HCT116 (cell line): ENCODE measurements at regions not wholly inside any gene's neighbourhood (a gene's known extent, or its start where the extent isn't known, plus 50 kb on each side); places are given as distances from the start of the nearest gene placed in this dataset.

Experiments
- ATAC-seq: fragments of 200-7000 bp; cut with Tn5 transposase; 2 replicates; pipeline ENCODE4 v1.9.1; 2020; ENCODE audit warnings: mild to moderate bottlenecking, moderate library complexity
- BruUV-seq: library from RNA; stranded (reverse); fragments of 400-500 nt; replicated peaks from 2 replicates; lab custom pipeline; 2021; lab: Mats Ljungman, UMichigan
- CTCF ChIA-PET: fragments of 300-600 bp; sonication (Branson Sonifier 250); formaldehyde crosslinking; loops from one replicate; lab custom pipeline; 2021; ENCODE audit warnings: antibody characterized with exemption; lab: Charles Lee
- POLR2A ChIA-PET: fragments of 300-600, 350-600 bp; sonication (Branson Sonifier 250); formaldehyde crosslinking; loops from one replicate; lab custom pipeline; 2021; ENCODE audit warnings: antibody characterized with exemption; lab: Charles Lee
- RAD21 ChIA-PET, 2 experiments: fragments of 300-600 bp; sonication (Branson Sonifier 250); formaldehyde crosslinking; loops; one replicate each; lab custom pipeline; 2023; ENCODE audit warnings: low total read pairs in 2 of 2; ENCODE audit not compliant: uncharacterized antibody in 2 of 2, unreplicated experiment in 2 of 2, low non-redundant PET in 1 of 2; lab: Charles Lee
- DNase-seq: peaks from one replicate; pipeline ENCODE4 v3.0.0-alpha.2; 2010; ENCODE audit warnings: low read depth, low spot score
- H2AFZ ChIP-seq: fragments of 200-600 bp; shearing (Covaris generic), sonication (generic); 2 replicates; pipeline ENCODE4 v1.6.1; 2017; ENCODE audit warnings: low read depth, mixed run types, mixed read lengths, antibody characterized with exemption, low read length; ENCODE audit not compliant: poor library complexity, severe bottlenecking
- H3K27ac ChIP-seq: 2 replicates; pipeline ENCODE4 v1.5.1; 2012; ENCODE audit warnings: low read depth, low read length
- H3K27me3 ChIP-seq: fragments of 200-600 bp; sonication (generic); 2 replicates; pipeline ENCODE4 v1.6.1; 2016; ENCODE audit warnings: mixed run types, low read length, mixed read lengths; ENCODE audit not compliant: insufficient read depth
- H3K36me3 ChIP-seq, 2 experiments: fragments of 200-500 bp in 1 of 2; fragments of 200-600 bp in 1 of 2; sonication (Bioruptor generic) in 1 of 2; sonication (generic) in 1 of 2; 2 replicates each; pipeline versions ENCODE4 v1.5.1 to v1.6.1; 2014 to 2016; ENCODE audit warnings: low read length in 2 of 2, inconsistent platforms in 1 of 2, mixed read lengths in 1 of 2, mixed run types in 1 of 2; ENCODE audit not compliant: insufficient read depth in 2 of 2, control insufficient read depth in 1 of 2
- H3K4me1 ChIP-seq, 2 experiments: fragments of 200-600 bp in 1 of 2; sonication (generic) in 1 of 2; 2 replicates each; pipeline versions ENCODE4 v1.5.1 to v1.6.1; 2012 to 2017; ENCODE audit warnings: low read length in 2 of 2, inconsistent platforms in 1 of 2, mild to moderate bottlenecking in 1 of 2, mixed read lengths in 1 of 2, mixed run types in 1 of 2, moderate library complexity in 1 of 2; ENCODE audit not compliant: insufficient read depth in 2 of 2, control insufficient read depth in 1 of 2
- H3K4me2 ChIP-seq: fragments of 200-600 bp; sonication (generic); 2 replicates; pipeline ENCODE4 v1.6.1; 2017; ENCODE audit warnings: mixed run types, low read length, mixed read lengths
- H3K4me3 ChIP-seq, 2 experiments: fragments of 200-600 bp in 1 of 2; sonication (generic) in 1 of 2; replicated peaks in 1 of 2; 2 replicates each; pipeline ENCODE4 v1.5.1; 2011 to 2016; ENCODE audit warnings: low read length in 2 of 2, control low read depth in 1 of 2, low read depth in 1 of 2, mild to moderate bottlenecking in 1 of 2, mixed read lengths in 1 of 2, mixed run types in 1 of 2
- H3K79me2 ChIP-seq: fragments of 200-600 bp; sonication (generic); 2 replicates; pipeline ENCODE4 v1.6.1; 2017; ENCODE audit warnings: mild to moderate bottlenecking, mixed run types, low read length, moderate library complexity, mixed read lengths; ENCODE audit not compliant: insufficient read depth
- H3K9ac ChIP-seq: fragments of 200-600 bp; sonication (generic); 2 replicates; pipeline ENCODE4 v1.6.1; 2016; ENCODE audit warnings: low read length, mixed read lengths
- H3K9me2 ChIP-seq: fragments of 200-600 bp; sonication (generic), shearing (Covaris generic); 2 replicates; pipeline ENCODE4 v1.6.1; 2017; ENCODE audit warnings: mixed run types, mild to moderate bottlenecking, moderate library complexity; ENCODE audit not compliant: insufficient read depth
- H3K9me3 ChIP-seq, 2 experiments: fragments of 200-500 bp in 1 of 2; fragments of 200-600 bp in 1 of 2; sonication (Bioruptor generic) in 1 of 2; sonication (generic) in 1 of 2; 2 replicates each; pipeline ENCODE4 v1.6.1; 2014 to 2017; ENCODE audit warnings: low read length in 2 of 2, mixed read lengths in 2 of 2, inconsistent platforms in 1 of 2, low read depth in 1 of 2, mild to moderate bottlenecking in 1 of 2, mixed run types in 1 of 2, moderate library complexity in 1 of 2; ENCODE audit not compliant: control insufficient read depth in 1 of 2, insufficient read depth in 1 of 2
- H4K20me1 ChIP-seq: fragments of 200-600 bp; sonication (generic), shearing (Covaris generic); 2 replicates; pipeline ENCODE4 v1.6.1; 2017; ENCODE audit warnings: mixed run types, mild to moderate bottlenecking, moderate library complexity; ENCODE audit not compliant: insufficient read depth
- CBX3 ChIP-seq: IDR thresholded peaks from 2 replicates; pipeline ENCODE4 v1.6.1; 2012; ENCODE audit warnings: low read depth
- CEBPB ChIP-seq: IDR thresholded peaks from 2 replicates; pipeline ENCODE4 v1.6.1; 2012; ENCODE audit warnings: low read depth
- ELF1 ChIP-seq: IDR thresholded peaks from 2 replicates; pipeline ENCODE4 v1.6.1; 2012; ENCODE audit warnings: low read depth, borderline replicate concordance
- EZH2 ChIP-seq: fragments of 200-600 bp; sonication (generic); IDR thresholded peaks from 2 replicates; pipeline ENCODE4 v1.6.1; 2017; ENCODE audit warnings: antibody characterized with exemption, mixed run types
- EZH2phosphoT487 ChIP-seq: fragments of 200-600 bp; IDR thresholded peaks from 2 replicates; pipeline ENCODE4 v1.6.1; 2018; ENCODE audit warnings: antibody characterized with exemption, borderline replicate concordance
- FOSL1 ChIP-seq: IDR thresholded peaks from 2 replicates; pipeline ENCODE4 v1.6.1; 2012; ENCODE audit warnings: low read depth
- JUND ChIP-seq: IDR thresholded peaks from 2 replicates; pipeline ENCODE4 v1.6.1; 2012
- POLR2A ChIP-seq: IDR thresholded peaks from 2 replicates; pipeline ENCODE4 v1.7.0; 2011; ENCODE audit warnings: borderline replicate concordance; ENCODE audit not compliant: insufficient read depth, insufficient read length; ENCODE audit errors: extremely low read depth
- POLR2AphosphoS5 ChIP-seq: IDR thresholded peaks from 2 replicates; pipeline ENCODE4 v1.6.1; 2011; ENCODE audit warnings: mild to moderate bottlenecking, low read depth, low read length, moderate library complexity
- RAD21 ChIP-seq: IDR thresholded peaks from 2 replicates; pipeline ENCODE4 v1.6.1; 2012; ENCODE audit warnings: low read depth, mild to moderate bottlenecking
- SIN3A ChIP-seq: IDR thresholded peaks from 2 replicates; pipeline ENCODE4 v1.6.1; 2012; ENCODE audit warnings: low read depth
- SP1 ChIP-seq: IDR thresholded peaks from 2 replicates; pipeline ENCODE4 v1.6.1; 2012; ENCODE audit warnings: low read depth
- SRF ChIP-seq: IDR thresholded peaks from 2 replicates; pipeline ENCODE4 v1.6.1; 2012; ENCODE audit warnings: low read depth
- TCF7L2 ChIP-seq: IDR thresholded peaks from 2 replicates; pipeline ENCODE4 v1.7.0; 2011; ENCODE audit warnings: borderline replicate concordance, inconsistent platforms; ENCODE audit not compliant: insufficient read depth, insufficient read length; ENCODE audit errors: extremely low read depth
- ZFX ChIP-seq: fragments of 450-650 bp; IDR thresholded peaks from 2 replicates; pipeline ENCODE4 v1.6.1; 2017
- ZNF274 ChIP-seq: fragments of 200-500 bp; sonication (Bioruptor generic); IDR thresholded peaks from 2 replicates; pipeline ENCODE4 v1.6.1; 2014; ENCODE audit warnings: mild to moderate bottlenecking, low read depth, low read length, inconsistent platforms
- intact Hi-C: fragments of 100-400 bp; cut with micrococcal nuclease; formaldehyde crosslinking; loops from 2 replicates; pipeline ENCODE4 v1.10.0; 2022
- TF ChIP-seq, protein P1 (sequence below): IDR thresholded peaks from 2 replicates; pipeline ENCODE4 v1.6.1; 2012
- TF ChIP-seq, protein P2 (sequence below), 3 experiments: fragments of 200-600 bp in 1 of 3; sonication (generic) in 1 of 3; IDR thresholded peaks in 2 of 3; conservative IDR thresholded peaks in 1 of 3; 2 replicates each; pipeline ENCODE4 v1.5.1; 2012 to 2017; ENCODE audit warnings: low read depth in 2 of 3, low read length in 2 of 3, antibody characterized with exemption in 1 of 3, borderline replicate concordance in 1 of 3, control low read depth in 1 of 3, mild to moderate bottlenecking in 1 of 3, mixed read lengths in 1 of 3, mixed run types in 1 of 3, moderate library complexity in 1 of 3; ENCODE audit not compliant: insufficient read depth in 1 of 3

DNA sequence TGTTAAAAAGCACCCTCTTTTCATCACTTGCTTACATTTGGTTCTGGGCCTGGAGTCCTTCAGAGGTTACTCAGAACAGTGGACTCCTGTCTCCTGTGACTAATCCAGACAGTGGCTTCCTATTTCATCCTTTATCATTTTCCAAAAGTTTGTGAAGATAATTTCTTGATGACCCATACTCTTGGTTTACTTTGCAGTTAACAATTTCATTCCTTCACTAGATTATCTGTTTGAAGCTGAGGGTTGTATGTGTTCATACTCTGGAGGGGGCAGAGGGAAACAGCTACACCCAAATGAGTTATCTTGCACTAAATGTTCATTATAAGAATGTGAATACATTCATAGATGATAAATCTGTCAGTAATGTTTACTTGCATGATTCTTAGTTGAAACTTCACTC lies 124.7 kb downstream of the ZNF248 start:
- Histone ChIP-seq H3K27ac (no peak overlapping the region), H3K4me2 (no peak overlapping the region), H3K9me3 (no peaks in the 10 kb centered on the region), H3K79me2 (no peaks in the 10 kb centered on the region), H3K4me3 (no peak overlapping the region), H4K20me1 (no peaks in the 10 kb centered on the region), H3K36me3 (no peaks in the 10 kb centered on the region), H3K4me1 (peaks cover 0 to 10% of the 10 kb centered on the region in 2 experiments; a peak in 2 of 4 replicates), H2AFZ (no peak overlapping the region), H3K9me2 (no peaks in the 10 kb centered on the region), H3K27me3 (no peaks in the 10 kb centered on the region), H3K9ac (no peak overlapping the region)
- DNase-seq, result no peak
- RAD21 ChIA-PET, result no interaction called here
- CTCF ChIA-PET, result no interaction called here
- TF ChIP-seq CEBPB, result no peak
- TF ChIP-seq ELF1, result no peak
- TF ChIP-seq POLR2A, result no peak
- no peak for TF ChIP-seq POLR2AphosphoS5
- TF ChIP-seq, protein P1, sequence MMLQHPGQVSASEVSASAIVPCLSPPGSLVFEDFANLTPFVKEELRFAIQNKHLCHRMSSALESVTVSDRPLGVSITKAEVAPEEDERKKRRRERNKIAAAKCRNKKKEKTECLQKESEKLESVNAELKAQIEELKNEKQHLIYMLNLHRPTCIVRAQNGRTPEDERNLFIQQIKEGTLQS, result no peak
- no peak for TF ChIP-seq EZH2
- no peak for TF ChIP-seq ZNF274
- no peak for TF ChIP-seq SRF
- TF ChIP-seq RAD21, result no peak
- TF ChIP-seq TCF7L2, result no peak
- TF ChIP-seq EZH2phosphoT487, result no peak
- TF ChIP-seq JUND, result no peak
- TF ChIP-seq SP1, result no peak
- no peak for TF ChIP-seq SIN3A
- TF ChIP-seq FOSL1, result no peak
- TF ChIP-seq, protein P2, sequence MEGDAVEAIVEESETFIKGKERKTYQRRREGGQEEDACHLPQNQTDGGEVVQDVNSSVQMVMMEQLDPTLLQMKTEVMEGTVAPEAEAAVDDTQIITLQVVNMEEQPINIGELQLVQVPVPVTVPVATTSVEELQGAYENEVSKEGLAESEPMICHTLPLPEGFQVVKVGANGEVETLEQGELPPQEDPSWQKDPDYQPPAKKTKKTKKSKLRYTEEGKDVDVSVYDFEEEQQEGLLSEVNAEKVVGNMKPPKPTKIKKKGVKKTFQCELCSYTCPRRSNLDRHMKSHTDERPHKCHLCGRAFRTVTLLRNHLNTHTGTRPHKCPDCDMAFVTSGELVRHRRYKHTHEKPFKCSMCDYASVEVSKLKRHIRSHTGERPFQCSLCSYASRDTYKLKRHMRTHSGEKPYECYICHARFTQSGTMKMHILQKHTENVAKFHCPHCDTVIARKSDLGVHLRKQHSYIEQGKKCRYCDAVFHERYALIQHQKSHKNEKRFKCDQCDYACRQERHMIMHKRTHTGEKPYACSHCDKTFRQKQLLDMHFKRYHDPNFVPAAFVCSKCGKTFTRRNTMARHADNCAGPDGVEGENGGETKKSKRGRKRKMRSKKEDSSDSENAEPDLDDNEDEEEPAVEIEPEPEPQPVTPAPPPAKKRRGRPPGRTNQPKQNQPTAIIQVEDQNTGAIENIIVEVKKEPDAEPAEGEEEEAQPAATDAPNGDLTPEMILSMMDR (IDR thresholded peaks at IDR 0.05 in 2 of 3, conservative IDR thresholded peaks at IDR 0.05 in 1 of 3; ENCODE audit: borderline replicate concordance in 1 of 3, insufficient read depth in 1 of 3, low read depth in 2 of 3, low read length in 2 of 3), result no peak
- TF ChIP-seq ZFX, result no peak
- no peak for TF ChIP-seq CBX3
- intact Hi-C loops, result no loop called here
- no TSS peak for BruUV-seq
- ATAC-seq, result no peak
- POLR2A ChIA-PET, result no interaction called here
